Transverse colon (tissue), 3 donors: ENCODE measurements at regions not wholly inside any gene's neighbourhood (a gene's known extent, or its start where the extent isn't known, plus 50 kb on each side); places are given as distances from the start of the nearest gene placed in this dataset.

Source experiments
- EP300 ChIP-seq: sonication (generic); formaldehyde crosslinking; IDR thresholded peaks from one replicate; pipeline ENCODE4 v1.6.1; 2017; ENCODE audit warnings: antibody characterized with exemption, low read depth
- TF ChIP-seq, protein P1 (sequence below), 5 experiments: fragments of 200-600 bp in 3 of 5; fragments of 450-650 bp in 2 of 5; sonication (generic) in 3 of 5; IDR thresholded peaks; 1 replicate in 2 of 5; 2 replicates in 3 of 5; pipeline ENCODE4 v1.5.1; 2016 to 2017; ENCODE audit warnings: antibody characterized with exemption in 5 of 5, inconsistent platforms in 3 of 5, mild to moderate bottlenecking in 2 of 5, moderate library complexity in 1 of 5

DNA sequence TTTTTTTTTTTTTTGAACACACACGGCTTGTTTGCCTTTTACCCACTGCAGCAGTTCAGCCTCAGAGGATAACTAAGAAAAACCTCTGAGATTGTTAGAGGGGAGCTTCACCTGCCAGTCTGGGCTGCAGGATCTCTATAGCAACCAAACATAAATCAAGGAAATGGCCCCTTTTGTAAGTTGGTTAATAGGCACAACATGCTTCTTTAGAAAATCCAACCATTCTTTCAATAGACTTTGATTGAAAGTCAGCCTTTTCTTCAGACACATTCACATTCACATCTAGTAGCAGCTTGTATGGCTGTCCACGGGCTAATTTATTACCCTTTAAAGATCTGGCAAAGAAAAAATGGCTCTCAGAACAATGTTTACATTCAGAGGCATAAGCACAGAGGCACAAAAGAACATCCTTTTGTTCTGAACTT lies 136.6 kb upstream of the RARB start:
- TF ChIP-seq, protein P1, sequence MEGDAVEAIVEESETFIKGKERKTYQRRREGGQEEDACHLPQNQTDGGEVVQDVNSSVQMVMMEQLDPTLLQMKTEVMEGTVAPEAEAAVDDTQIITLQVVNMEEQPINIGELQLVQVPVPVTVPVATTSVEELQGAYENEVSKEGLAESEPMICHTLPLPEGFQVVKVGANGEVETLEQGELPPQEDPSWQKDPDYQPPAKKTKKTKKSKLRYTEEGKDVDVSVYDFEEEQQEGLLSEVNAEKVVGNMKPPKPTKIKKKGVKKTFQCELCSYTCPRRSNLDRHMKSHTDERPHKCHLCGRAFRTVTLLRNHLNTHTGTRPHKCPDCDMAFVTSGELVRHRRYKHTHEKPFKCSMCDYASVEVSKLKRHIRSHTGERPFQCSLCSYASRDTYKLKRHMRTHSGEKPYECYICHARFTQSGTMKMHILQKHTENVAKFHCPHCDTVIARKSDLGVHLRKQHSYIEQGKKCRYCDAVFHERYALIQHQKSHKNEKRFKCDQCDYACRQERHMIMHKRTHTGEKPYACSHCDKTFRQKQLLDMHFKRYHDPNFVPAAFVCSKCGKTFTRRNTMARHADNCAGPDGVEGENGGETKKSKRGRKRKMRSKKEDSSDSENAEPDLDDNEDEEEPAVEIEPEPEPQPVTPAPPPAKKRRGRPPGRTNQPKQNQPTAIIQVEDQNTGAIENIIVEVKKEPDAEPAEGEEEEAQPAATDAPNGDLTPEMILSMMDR (IDR thresholded peaks at IDR 0.05) = no peak
- TF ChIP-seq EP300 = no peak
